Choroid plexus epithelial cell (primary cell): ENCODE measurements at regions not wholly inside any gene's neighbourhood (a gene's known extent, or its start where the extent isn't known, plus 50 kb on each side); places are given as distances from the start of the nearest gene placed in this dataset.

ENCODE experiments used
- DNase-seq: peaks from one replicate; pipeline ENCODE4 v3.0.0-alpha.2; 2010; ENCODE audit warnings: low read depth
- H3K4me3 ChIP-seq: 2 replicates; pipeline ENCODE4 v1.5.1; 2011; ENCODE audit warnings: low read depth, mild to moderate bottlenecking, control low read depth, low read length, moderate library complexity
- TF ChIP-seq, protein P1 (sequence below): conservative IDR thresholded peaks from 2 replicates; pipeline ENCODE4 v1.5.1; 2011; ENCODE audit warnings: low read depth, mild to moderate bottlenecking, control low read depth, inconsistent platforms, low read length, moderate library complexity

DNA sequence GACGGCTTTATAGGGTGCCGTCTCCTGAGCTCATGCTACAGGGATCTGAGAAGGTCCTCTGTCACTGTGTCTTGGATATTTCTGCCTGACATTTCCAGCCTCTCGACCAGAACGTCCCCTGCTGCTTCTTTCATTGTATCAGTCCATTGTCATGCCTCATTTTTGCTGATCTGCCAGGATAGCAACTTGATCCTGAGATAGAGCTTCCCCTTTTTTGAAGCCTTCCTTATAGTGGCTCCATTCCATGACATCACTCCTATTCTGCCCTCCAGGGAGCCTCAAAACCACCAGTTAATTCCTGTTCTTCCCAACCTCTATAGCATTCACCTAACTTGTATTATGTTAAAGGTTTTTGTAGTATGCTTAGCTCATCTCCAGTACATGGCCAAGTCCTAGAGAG is 431.8 kb upstream of the NOX3 start:
- no peak for DNase-seq
- TF ChIP-seq, protein P1, sequence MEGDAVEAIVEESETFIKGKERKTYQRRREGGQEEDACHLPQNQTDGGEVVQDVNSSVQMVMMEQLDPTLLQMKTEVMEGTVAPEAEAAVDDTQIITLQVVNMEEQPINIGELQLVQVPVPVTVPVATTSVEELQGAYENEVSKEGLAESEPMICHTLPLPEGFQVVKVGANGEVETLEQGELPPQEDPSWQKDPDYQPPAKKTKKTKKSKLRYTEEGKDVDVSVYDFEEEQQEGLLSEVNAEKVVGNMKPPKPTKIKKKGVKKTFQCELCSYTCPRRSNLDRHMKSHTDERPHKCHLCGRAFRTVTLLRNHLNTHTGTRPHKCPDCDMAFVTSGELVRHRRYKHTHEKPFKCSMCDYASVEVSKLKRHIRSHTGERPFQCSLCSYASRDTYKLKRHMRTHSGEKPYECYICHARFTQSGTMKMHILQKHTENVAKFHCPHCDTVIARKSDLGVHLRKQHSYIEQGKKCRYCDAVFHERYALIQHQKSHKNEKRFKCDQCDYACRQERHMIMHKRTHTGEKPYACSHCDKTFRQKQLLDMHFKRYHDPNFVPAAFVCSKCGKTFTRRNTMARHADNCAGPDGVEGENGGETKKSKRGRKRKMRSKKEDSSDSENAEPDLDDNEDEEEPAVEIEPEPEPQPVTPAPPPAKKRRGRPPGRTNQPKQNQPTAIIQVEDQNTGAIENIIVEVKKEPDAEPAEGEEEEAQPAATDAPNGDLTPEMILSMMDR, result no peak

GRCh38 chr6:155883741-155884140 is 428.1 kb upstream of the NOX3 start:
- DNase-seq, result peak; percentile 11
- TF ChIP-seq, protein P1, result no peak

More for the DNA sequence above, 431.8 kb upstream of the NOX3 start:
- H3K4me3 ChIP-seq, result no peak overlapping the region

GRCh38 chr6:155883334-155883731 is 427.7 kb upstream of the NOX3 start:
- no peak overlapping the region for H3K4me3 ChIP-seq
- DNase-seq, result peak; percentile 27
- TF ChIP-seq, protein P1, result no peak

More at GRCh38 chr6:155883741-155884140, 428.1 kb upstream of the NOX3 start:
- H3K4me3 ChIP-seq, result no peak overlapping the region

- TF ChIP-seq, protein P1, result no peak
- DNase-seq, result peak; percentile 14
- H3K4me3 ChIP-seq, result no peak overlapping the region
Observed at GRCh38 chr6:155882527-155883333, 427.1 kb upstream of the NOX3 start.

GRCh38 chr6:155881826-155882526 is 426.3 kb upstream of the NOX3 start:
- no peak for DNase-seq
- TF ChIP-seq, protein P1, result no peak
- no peak overlapping the region for H3K4me3 ChIP-seq

DNA sequence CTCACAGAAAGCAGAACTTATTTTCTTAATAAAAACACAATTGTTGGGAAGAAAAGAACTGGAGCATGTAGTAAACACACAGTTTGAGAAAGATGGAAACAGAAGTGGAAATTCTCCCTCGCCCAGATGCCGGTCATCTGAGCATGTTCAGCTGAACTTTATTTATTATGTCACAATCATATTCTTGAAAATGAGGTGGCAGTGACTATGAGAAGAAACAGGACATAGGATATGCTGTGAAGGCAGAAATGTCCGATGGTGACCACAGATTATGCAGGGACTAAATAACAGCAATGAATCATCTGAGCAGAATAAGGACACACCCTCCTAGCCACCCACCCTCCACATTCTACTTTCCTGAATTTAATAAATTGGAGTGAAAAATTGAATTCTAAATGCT is 425.3 kb upstream of the NOX3 start:
- peak; percentile 5 for DNase-seq
- TF ChIP-seq, protein P1, result no peak

More for the DNA sequence above, 425.3 kb upstream of the NOX3 start:
- no peak overlapping the region for H3K4me3 ChIP-seq
